GM06990 (cell line): ENCODE measurements at regions not wholly inside any gene's neighbourhood (a gene's known extent, or its start where the extent isn't known, plus 50 kb on each side); places are given as distances from the start of the nearest gene placed in this dataset.
"Not testable (repeated sequence)": the region's sequence is repeated elsewhere in the genome, so short reads cannot be mapped to it uniquely, and the experiment has no call there.

Experiments used
- DNase-seq: peaks from one replicate; pipeline ENCODE4 v3.0.0-alpha.2; 2011; ENCODE audit not compliant: insufficient read length; ENCODE audit errors: extremely low read depth
- H3K27me3 ChIP-seq: replicated peaks from 2 replicates; pipeline ENCODE4 v1.6.0; 2011; ENCODE audit warnings: low read length; ENCODE audit not compliant: control insufficient read depth, insufficient read depth
- H3K36me3 ChIP-seq: 2 replicates; pipeline ENCODE4 v1.5.1; 2011; ENCODE audit warnings: low read length; ENCODE audit not compliant: control insufficient read depth, insufficient read depth
- H3K4me3 ChIP-seq: replicated peaks from 2 replicates; pipeline ENCODE4 v1.5.1; 2011; ENCODE audit warnings: low read depth, mild to moderate bottlenecking, control low read depth, low read length
- CTCF ChIP-seq: IDR thresholded peaks from 2 replicates; pipeline ENCODE4 v1.5.1; 2011; ENCODE audit warnings: low read length, control low read depth, mild to moderate bottlenecking, inconsistent platforms; ENCODE audit not compliant: insufficient read depth, poor library complexity, severe bottlenecking

GRCh38 chr5:36418152-36418979, 116.7 kb upstream of the RANBP3L start:
- Histone ChIP-seq H3K27me3 (no peaks in the 10 kb centered on the region; the same call in 1 of the 2 replicates), H3K36me3 (no peaks in the 10 kb centered on the region), H3K4me3 (no peak overlapping the region)
- TF ChIP-seq CTCF, result no peak
- DNase-seq, result no peak

GRCh38 chr5:36421256-36421655, 119.6 kb upstream of the RANBP3L start:
- no peak overlapping the region for H3K4me3 ChIP-seq
- H3K27me3 ChIP-seq, result no peaks in the 10 kb centered on the region; the same call in 1 of the 2 replicates
- no peak for DNase-seq
- H3K36me3 ChIP-seq, result no peaks in the 10 kb centered on the region
- no peak for TF ChIP-seq CTCF

GRCh38 chr5:36422952-36423351, 121.2 kb upstream of the RANBP3L start:
- DNase-seq, result no peak
- no peak for TF ChIP-seq CTCF
- H3K36me3 ChIP-seq, result no peaks in the 10 kb centered on the region
- no peaks in the 10 kb centered on the region; the same call in 1 of the 2 replicates for H3K27me3 ChIP-seq
- H3K4me3 ChIP-seq, result no peak overlapping the region

GRCh38 chr5:36423578-36424307, 122.0 kb upstream of the RANBP3L start:
- Histone ChIP-seq H3K27me3 (no peaks in the 10 kb centered on the region), H3K36me3 (no peaks in the 10 kb centered on the region), H3K4me3 (no peak overlapping the region)
- DNase-seq, result no peak
- TF ChIP-seq CTCF, result no peak

- H3K27me3 ChIP-seq, DNase-seq, H3K4me3 ChIP-seq, H3K36me3 ChIP-seq: not testable (repeated sequence)
Observed at GRCh38 chr5:36426070-36426469, 124.4 kb upstream of the RANBP3L start.

GRCh38 chr5:36435516-36435915, 133.8 kb upstream of the RANBP3L start:
- no peaks in the 10 kb centered on the region; the same call in none of the 2 replicates for H3K27me3 ChIP-seq
- no peaks in the 10 kb centered on the region for H3K36me3 ChIP-seq
- no peak for DNase-seq
- no peak for TF ChIP-seq CTCF
- H3K4me3 ChIP-seq, result no peak overlapping the region
